ENCODE measurements at regions not wholly inside any gene's neighbourhood (a gene's known extent, or its start where the extent isn't known, plus 50 kb on each side); places are given as distances from the start of the nearest gene placed in this dataset.

- ChIA-PET POLR2A (no interaction called here), CTCF (ENCODE audit: low intra/inter-chr PET ratio) (no interaction called here)
- TF ChIP-seq NCOA1 (IDR thresholded peaks at IDR 0.05; ENCODE audit: low read depth): no peak
- TF ChIP-seq MED1 (CRISPR knock-in tag; IDR thresholded peaks at IDR 0.05; ENCODE audit: borderline replicate concordance): no peak
- TF ChIP-seq ESRRA (IDR thresholded peaks at IDR 0.05; ENCODE audit: borderline replicate concordance, low read depth): no peak
- TF ChIP-seq ZNF589 (CRISPR knock-in tag; IDR thresholded peaks at IDR 0.05; ENCODE audit: low read depth): no peak
- TF ChIP-seq SMAD1 (IDR thresholded peaks at IDR 0.05; ENCODE audit: low read depth, low read length, partially characterized antibody): no peak
- TF ChIP-seq EGR1 (conservative IDR thresholded peaks at IDR 0.05): no peak
- TF ChIP-seq BRF1 (IDR thresholded peaks at IDR 0.05; ENCODE audit: borderline replicate concordance, extremely low read depth, insufficient read length): no peak
- Histone ChIP-seq H3K27me3 (ENCODE audit: control insufficient read depth in 2 of 2, insufficient read depth in 2 of 2, low read length in 2 of 2) (peaks cover 0 to 4% of the 10 kb centered on the region in 2 experiments; a peak in 1 of 5 replicates), H3K79me2 (ENCODE audit: control insufficient read depth, insufficient read depth, low read length) (no peaks in the 10 kb centered on the region), H3K4me3 (no peak overlapping the region), H3K9me1 (ENCODE audit: control insufficient read depth, insufficient read depth, low read length) (no peaks in the 10 kb centered on the region), H3K9me3 (replicated peaks; ENCODE audit: control insufficient read depth, insufficient read depth, low read depth, low read length) (no peaks in the 10 kb centered on the region), H3K4me1 (replicated peaks in 1 of 2; ENCODE audit: control insufficient read depth in 2 of 2, insufficient read depth in 2 of 2, low read length in 2 of 2) (peaks cover 0 to 6% of the 10 kb centered on the region in 2 experiments; a peak in 3 of 5 replicates), H4K20me1 (replicated peaks; ENCODE audit: control insufficient read depth, insufficient read depth, low read length) (no peaks in the 10 kb centered on the region), H3K36me3 (ENCODE audit: control insufficient read depth, insufficient read depth, low read length) (no peaks in the 10 kb centered on the region), H3K9ac (ENCODE audit: insufficient read depth in 1 of 2, low read depth in 2 of 2, low read length in 2 of 2) (no peak overlapping the region), H3K4me2 (ENCODE audit: insufficient read depth, low read length) (no peak overlapping the region), H3K27ac (ENCODE audit: extremely low read depth, low read depth, low read length) (no peak overlapping the region), H2AFZ (ENCODE audit: low read depth, low read length) (no peak overlapping the region)
- 43% methylated on average over 3 of the region's 3 CpGs for WGBS (ENCODE audit: insufficient coverage, low coverage, missing lambda C conversion rate)
- no TSS peak for BruUV-seq (replicated peaks)
- in situ Hi-C loops (cut with MboI): no loop called here
- intact Hi-C loops (cut with micrococcal nuclease): no loop called here
- ATAC-seq (no peak), FAIRE-seq (no peak), DNase-seq (ENCODE audit: extremely low read depth in 1 of 4, low spot score in 3 of 4) (no peak)
Observed at GRCh38 chr2:207227749-207228145, 62.0 kb upstream of the KLF7 start.

DNA sequence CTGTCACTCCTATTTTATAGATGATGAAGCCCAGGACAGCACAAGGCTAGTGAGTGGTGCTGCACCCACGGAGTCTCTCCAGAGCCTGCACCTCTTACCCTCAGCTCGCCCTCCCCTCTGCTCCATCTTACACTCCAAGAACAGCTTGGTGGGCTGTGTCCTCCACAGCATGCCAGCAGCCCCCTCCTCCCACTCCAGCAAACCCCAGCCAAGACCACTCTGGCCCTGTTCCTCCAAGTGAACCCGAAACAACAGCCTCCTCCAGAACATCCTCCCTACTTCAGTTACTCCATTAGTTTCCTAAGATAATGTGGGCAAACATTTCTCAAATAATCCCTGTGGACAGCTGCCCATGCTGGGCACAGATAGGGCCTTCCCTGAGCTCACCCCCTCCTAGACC is 62.7 kb upstream of the KLF7 start:
- BruUV-seq (replicated peaks): no TSS peak
- no peak for FAIRE-seq
- Histone ChIP-seq H3K4me3 (no peak overlapping the region), H3K27me3 (ENCODE audit: control insufficient read depth in 2 of 2, insufficient read depth in 2 of 2, low read length in 2 of 2) (peaks cover 0 to 4% of the 10 kb centered on the region in 2 experiments; a peak in 1 of 5 replicates), H2AFZ (ENCODE audit: low read depth, low read length) (no peak overlapping the region), H3K9ac (ENCODE audit: insufficient read depth in 1 of 2, low read depth in 2 of 2, low read length in 2 of 2) (no peak overlapping the region), H3K4me1 (replicated peaks in 1 of 2; ENCODE audit: control insufficient read depth in 2 of 2, insufficient read depth in 2 of 2, low read length in 2 of 2) (peaks cover 0 to 8% of the 10 kb centered on the region in 2 experiments; a peak in 3 of 5 replicates), H3K36me3 (ENCODE audit: control insufficient read depth, insufficient read depth, low read length) (no peaks in the 10 kb centered on the region), H3K27ac (ENCODE audit: extremely low read depth, low read depth, low read length) (no peak overlapping the region), H4K20me1 (replicated peaks; ENCODE audit: control insufficient read depth, insufficient read depth, low read length) (no peaks in the 10 kb centered on the region), H3K79me2 (ENCODE audit: control insufficient read depth, insufficient read depth, low read length) (no peaks in the 10 kb centered on the region), H3K9me1 (ENCODE audit: control insufficient read depth, insufficient read depth, low read length) (no peaks in the 10 kb centered on the region), H3K4me2 (ENCODE audit: insufficient read depth, low read length) (no peak overlapping the region), H3K9me3 (replicated peaks; ENCODE audit: control insufficient read depth, insufficient read depth, low read depth, low read length) (no peaks in the 10 kb centered on the region)
- 13% methylated on average over 3 of the region's 3 CpGs for WGBS (ENCODE audit: insufficient coverage, low coverage, missing lambda C conversion rate)
- ChIA-PET CTCF (ENCODE audit: low intra/inter-chr PET ratio) (no interaction called here), POLR2A (no interaction called here)
- in situ Hi-C loops (cut with MboI): no loop called here
- no peak for ATAC-seq
- DNase-seq (ENCODE audit: extremely low read depth in 1 of 4, low spot score in 3 of 4): no peak
- intact Hi-C loops (cut with micrococcal nuclease): no loop called here
- TF ChIP-seq CCAR2 (IDR thresholded peaks at IDR 0.05; ENCODE audit: low read depth, low read length) (no peak), CHD1 (IDR thresholded peaks at IDR 0.05; ENCODE audit: low read length) (no peak), ZC3H8 (IDR thresholded peaks at IDR 0.05) (no peak), ZNF696 (CRISPR knock-in tag; conservative IDR thresholded peaks at IDR 0.05) (no peak), ZC3H4 (CRISPR knock-in tag; IDR thresholded peaks at IDR 0.05; ENCODE audit: borderline replicate concordance) (no peak), ADNP (tag; IDR thresholded peaks at IDR 0.05) (no peak), ZNF282 (CRISPR knock-in tag; IDR thresholded peaks at IDR 0.05) (no peak), FOXK1 (CRISPR knock-in tag; IDR thresholded peaks at IDR 0.05; ENCODE audit: borderline replicate concordance) (no peak), PHF21A (IDR thresholded peaks at IDR 0.05; ENCODE audit: borderline replicate concordance, low read depth) (no peak)
- TF ChIP-seq, protein P1, sequence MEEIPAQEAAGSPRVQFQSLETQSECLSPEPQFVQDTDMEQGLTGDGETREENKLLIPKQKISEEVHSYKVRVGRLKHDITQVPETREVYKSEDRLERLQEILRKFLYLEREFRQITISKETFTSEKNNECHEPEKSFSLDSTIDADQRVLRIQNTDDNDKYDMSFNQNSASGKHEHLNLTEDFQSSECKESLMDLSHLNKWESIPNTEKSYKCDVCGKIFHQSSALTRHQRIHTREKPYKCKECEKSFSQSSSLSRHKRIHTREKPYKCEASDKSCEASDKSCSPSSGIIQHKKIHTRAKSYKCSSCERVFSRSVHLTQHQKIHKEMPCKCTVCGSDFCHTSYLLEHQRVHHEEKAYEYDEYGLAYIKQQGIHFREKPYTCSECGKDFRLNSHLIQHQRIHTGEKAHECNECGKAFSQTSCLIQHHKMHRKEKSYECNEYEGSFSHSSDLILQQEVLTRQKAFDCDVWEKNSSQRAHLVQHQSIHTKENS (CRISPR knock-in tag; IDR thresholded peaks at IDR 0.05): no peak

Measured in K562 (cell line).